H1 (cell line): ENCODE measurements at regions not wholly inside any gene's neighbourhood (a gene's known extent, or its start where the extent isn't known, plus 50 kb on each side); places are given as distances from the start of the nearest gene placed in this dataset.

Source experiments
- CTCF ChIA-PET: fragments of 300-600 bp; sonication (Branson Sonifier 250); formaldehyde crosslinking; loops from one replicate; lab custom pipeline; 2021; ENCODE audit not compliant: partially characterized antibody; lab: Charles Lee
- POLR2A ChIA-PET: fragments of 300-600 bp; sonication (Branson Sonifier 250); formaldehyde crosslinking; loops from one replicate; lab custom pipeline; 2021; ENCODE audit warnings: inconsistent platforms; ENCODE audit not compliant: partially characterized antibody; lab: Charles Lee
- DNase-seq, 2 experiments: peaks; one replicate each; pipeline versions ENCODE4 v3.0.0 to v3.0.0-alpha.2; 2010 to 2022; ENCODE audit warnings: low spot score in 2 of 2, low read depth in 1 of 2, mixed read lengths in 1 of 2
- FAIRE-seq: peaks from 2 replicates; lab custom pipeline; 2011; peaks lifted over from hg19 to GRCh38; lab: Jason Lieb, UNC
- H2AFZ ChIP-seq: 2 replicates; pipeline ENCODE4 v1.8.1; 2012; ENCODE audit warnings: low read length, inconsistent platforms
- H2AK5ac ChIP-seq: 2 replicates; pipeline ENCODE4 v1.6.1; 2013; ENCODE audit warnings: low read depth, low read length
- H2BK120ac ChIP-seq: replicated peaks from 2 replicates; pipeline ENCODE3; 2013; ENCODE audit warnings: low read depth, low read length, inconsistent platforms
- H2BK12ac ChIP-seq: 2 replicates; pipeline ENCODE4 v1.6.1; 2013; ENCODE audit warnings: low read depth, low read length
- H2BK15ac ChIP-seq: 2 replicates; pipeline ENCODE4 v1.6.1; 2013; ENCODE audit warnings: low read length
- H2BK20ac ChIP-seq: 2 replicates; pipeline ENCODE4 v1.6.1; 2013; ENCODE audit warnings: low read length
- H2BK5ac ChIP-seq: 2 replicates; pipeline ENCODE4 v1.6.1; 2013; ENCODE audit warnings: low read depth, low read length
- H3K14ac ChIP-seq: 2 replicates; pipeline ENCODE4 v1.6.1; 2013; ENCODE audit warnings: inconsistent platforms; ENCODE audit not compliant: insufficient read length
- H3K18ac ChIP-seq: 2 replicates; pipeline ENCODE4 v1.6.1; 2013; ENCODE audit warnings: low read length; ENCODE audit errors: extremely low read depth
- H3K23ac ChIP-seq: 2 replicates; pipeline ENCODE4 v1.6.1; 2013; ENCODE audit warnings: inconsistent platforms; ENCODE audit not compliant: insufficient read length
- H3K23me2 ChIP-seq: 2 replicates; pipeline ENCODE4 v1.6.1; 2013; ENCODE audit warnings: low read depth, low read length
- H3K27ac ChIP-seq: 2 replicates; pipeline ENCODE4 v1.6.1; 2011; ENCODE audit warnings: low read depth, low read length, inconsistent platforms
- H3K27me3 ChIP-seq, 4 experiments: replicated peaks in 1 of 4; 1 replicate in 1 of 4; 2 replicates in 3 of 4; pipeline versions ENCODE4 v1.6.1 to v1.8.1; 2011 to 2013; ENCODE audit warnings: low read length in 3 of 4, mild to moderate bottlenecking in 3 of 4, inconsistent platforms in 2 of 4, mixed read lengths in 2 of 4, moderate library complexity in 1 of 4; ENCODE audit not compliant: control insufficient read depth in 3 of 4, insufficient read depth in 3 of 4; ENCODE audit errors: extremely low read depth in 1 of 4
- H3K36me3 ChIP-seq, 4 experiments: 2 replicates each; pipeline versions ENCODE4 v1.6.1 to v1.8.1; 2011 to 2013; ENCODE audit warnings: mild to moderate bottlenecking in 4 of 4, low read length in 3 of 4, moderate library complexity in 2 of 4, control low read depth in 1 of 4, inconsistent platforms in 1 of 4; ENCODE audit not compliant: insufficient read depth in 4 of 4, control insufficient read depth in 2 of 4
- H3K4ac ChIP-seq: replicated peaks from 2 replicates; pipeline ENCODE3; 2013; ENCODE audit warnings: low read length, low read depth, mixed read lengths, inconsistent platforms; ENCODE audit not compliant: insufficient read length
- H3K4me1 ChIP-seq, 4 experiments: replicated peaks in 1 of 4; 1 replicate in 1 of 4; 2 replicates in 3 of 4; pipeline versions ENCODE4 v1.6.1 to v1.8.1; 2011 to 2013; ENCODE audit warnings: low read length in 3 of 4, inconsistent platforms in 2 of 4, mixed read lengths in 1 of 4; ENCODE audit not compliant: insufficient read depth in 4 of 4, control insufficient read depth in 3 of 4
- H3K4me2 ChIP-seq, 2 experiments: 2 replicates each; pipeline versions ENCODE4 v1.6.1 to v1.8.1; 2011 to 2013; ENCODE audit warnings: low read depth in 2 of 2, low read length in 2 of 2, control low read depth in 1 of 2, inconsistent platforms in 1 of 2, mild to moderate bottlenecking in 1 of 2; ENCODE audit not compliant: insufficient read depth in 1 of 2
- H3K4me3 ChIP-seq, 4 experiments: fragments of 200-600, 300-600 bp in 1 of 4; sonication (generic), shearing (Covaris generic), sonication (Bioruptor Twin) in 1 of 4; 2 replicates each; pipeline versions ENCODE4 v1.5.1 to v1.8.1; 2011 to 2016; ENCODE audit warnings: low read length in 4 of 4, low read depth in 3 of 4, control low read depth in 2 of 4, inconsistent platforms in 2 of 4, mild to moderate bottlenecking in 2 of 4, mixed read lengths in 1 of 4, moderate library complexity in 1 of 4; ENCODE audit not compliant: insufficient read depth in 2 of 4; ENCODE audit errors: extremely low read depth in 1 of 4
- H3K56ac ChIP-seq: replicated peaks from 2 replicates; pipeline ENCODE3; 2013; ENCODE audit warnings: low read depth, mild to moderate bottlenecking, mixed read lengths, low read length, inconsistent platforms; ENCODE audit not compliant: insufficient read length
- H3K79me1 ChIP-seq: 2 replicates; pipeline ENCODE4 v1.6.1; 2013; ENCODE audit warnings: low read depth, low read length, control low read depth
- H3K79me2 ChIP-seq, 2 experiments: 2 replicates each; pipeline versions ENCODE4 v1.6.1 to v1.8.1; 2012 to 2013; ENCODE audit warnings: low read length in 2 of 2, mild to moderate bottlenecking in 2 of 2, inconsistent platforms in 1 of 2; ENCODE audit not compliant: insufficient read depth in 2 of 2, control insufficient read depth in 1 of 2
- H3K9ac ChIP-seq, 4 experiments: replicated peaks in 1 of 4; 1 replicate in 1 of 4; 2 replicates in 3 of 4; pipeline versions ENCODE4 v1.6.1 to v1.8.1; 2011 to 2013; ENCODE audit warnings: low read depth in 3 of 4, low read length in 3 of 4, control low read depth in 2 of 4, mild to moderate bottlenecking in 2 of 4, moderate library complexity in 2 of 4, inconsistent platforms in 1 of 4; ENCODE audit errors: extremely low read depth in 1 of 4
- H3K9me3 ChIP-seq, 2 experiments: 2 replicates each; pipeline versions ENCODE4 v1.6.1 to v1.8.1; 2012 to 2013; ENCODE audit warnings: mild to moderate bottlenecking in 2 of 2, moderate library complexity in 2 of 2, control low read depth in 1 of 2, inconsistent platforms in 1 of 2, low read depth in 1 of 2, low read length in 1 of 2, mixed read lengths in 1 of 2; ENCODE audit not compliant: insufficient read depth in 2 of 2
- H4K20me1 ChIP-seq, 2 experiments: replicated peaks in 1 of 2; 2 replicates each; pipeline versions ENCODE3 to v1.8.1; 2011 to 2013; ENCODE audit warnings: inconsistent platforms in 2 of 2, low read length in 2 of 2, mild to moderate bottlenecking in 1 of 2; ENCODE audit not compliant: insufficient read depth in 2 of 2, control insufficient read depth in 1 of 2
- H4K5ac ChIP-seq: 2 replicates; pipeline ENCODE4 v1.6.1; 2013; ENCODE audit warnings: low read length, low read depth, mixed read lengths, inconsistent platforms; ENCODE audit not compliant: insufficient read length
- H4K8ac ChIP-seq: 2 replicates; pipeline ENCODE4 v1.8.0; 2013; ENCODE audit warnings: mild to moderate bottlenecking, moderate library complexity, low read length, inconsistent platforms; ENCODE audit not compliant: insufficient read depth; ENCODE audit errors: extremely low read depth
- H4K91ac ChIP-seq: replicated peaks from 2 replicates; pipeline ENCODE3; 2013; ENCODE audit warnings: low read length, mixed read lengths, inconsistent platforms; ENCODE audit not compliant: insufficient read length
- ATF3 ChIP-seq: IDR thresholded peaks from 2 replicates; pipeline ENCODE4 v1.6.1; 2011; ENCODE audit warnings: low read depth, mild to moderate bottlenecking, low read length; ENCODE audit not compliant: insufficient read depth
- BRCA1 ChIP-seq: IDR thresholded peaks from 2 replicates; pipeline ENCODE4 v1.6.1; 2012; ENCODE audit warnings: low read depth, low read length, improper control_type of control experiment
- CBX8 ChIP-seq: fragments of 300-800, 300-1000 bp; sonication (generic); IDR thresholded peaks from 2 replicates; pipeline ENCODE4 v1.7.1; 2016; ENCODE audit warnings: low read depth, low read length, borderline replicate concordance
- CREB1 ChIP-seq: IDR thresholded peaks from 2 replicates; pipeline ENCODE4 v1.6.1; 2012; ENCODE audit warnings: inconsistent platforms
- E2F6 ChIP-seq: IDR thresholded peaks from 2 replicates; pipeline ENCODE4 v1.6.1; 2012; ENCODE audit warnings: inconsistent platforms
- EZH2 ChIP-seq: fragments of 200-600 bp; sonication (generic); IDR thresholded peaks from 2 replicates; pipeline ENCODE4 v1.7.1; 2012; ENCODE audit warnings: low read depth, mild to moderate bottlenecking, moderate library complexity, low read length, inconsistent platforms; ENCODE audit not compliant: severe bottlenecking
- JUND ChIP-seq: IDR thresholded peaks from 2 replicates; pipeline ENCODE4 v1.6.1; 2011; ENCODE audit warnings: mild to moderate bottlenecking, improper control_type of control experiment, low read length
- MAX ChIP-seq: IDR thresholded peaks from 2 replicates; pipeline ENCODE4 v1.6.1; 2012; ENCODE audit warnings: inconsistent platforms
- PHF8 ChIP-seq: fragments of 200-600 bp; sonication (generic); conservative IDR thresholded peaks from 2 replicates; pipeline ENCODE4 v1.7.1; 2012; ENCODE audit warnings: low read depth, mild to moderate bottlenecking, inconsistent platforms, low read length, moderate library complexity
- POU5F1 ChIP-seq: IDR thresholded peaks from 2 replicates; pipeline ENCODE4 v1.6.1; 2011; ENCODE audit warnings: low read depth, mild to moderate bottlenecking, low read length, moderate library complexity
- SP1 ChIP-seq: IDR thresholded peaks from 2 replicates; pipeline ENCODE4 v1.6.1; 2011; ENCODE audit warnings: low read depth, low read length
- SP2 ChIP-seq: IDR thresholded peaks from 2 replicates; pipeline ENCODE4 v1.6.1; 2012; ENCODE audit warnings: mild to moderate bottlenecking, low read length, inconsistent platforms
- SP4 ChIP-seq: IDR thresholded peaks from 2 replicates; pipeline ENCODE4 v1.6.1; 2012; ENCODE audit warnings: low read length, inconsistent platforms
- TAF1 ChIP-seq: IDR thresholded peaks from 2 replicates; pipeline ENCODE4 v1.6.1; 2011; ENCODE audit warnings: mild to moderate bottlenecking, low read depth, low read length
- TCF12 ChIP-seq: IDR thresholded peaks from 2 replicates; pipeline ENCODE4 v1.6.1; 2011; ENCODE audit warnings: low read depth, mild to moderate bottlenecking, low read length
- WGBS, 2 experiments: shearing (Covaris generic) in 1 of 2; methylation state at CpG; one replicate each; pipeline versions ENCODE4 v1.1.6 to v1.1.7; 2013 to 2015; ENCODE audit warnings: low lambda C conversion rate in 2 of 2, mixed read lengths in 2 of 2, inconsistent platforms in 1 of 2, low coverage in 1 of 2, missing lambda C conversion rate in 1 of 2; ENCODE audit not compliant: insufficient replicate concordance in 2 of 2, insufficient coverage in 1 of 2, insufficient read length in 1 of 2; ENCODE audit errors: extremely low coverage in 1 of 2, missing lambda C conversion rate in 1 of 2; 5-methylcytosine and 5-hydroxymethylcytosine counted together

GRCh38 chr10:53434413-53434812 lies 661.8 kb upstream of the MBL2 start:
- no peak overlapping the region for H3K4me2 ChIP-seq
- H4K91ac ChIP-seq: no peak overlapping the region
- no peaks in the 10 kb centered on the region for H3K79me1 ChIP-seq
- H2BK120ac ChIP-seq: no peak overlapping the region
- 78% methylated on average over 3 of the region's 4 CpGs; no CpG with 5 or more reads in 1 of the 2 experiments for WGBS, 2 experiments
- H3K23ac ChIP-seq: no peak overlapping the region
- H3K36me3 ChIP-seq: no peaks in the 10 kb centered on the region
- no peak overlapping the region for H2BK12ac ChIP-seq
- DNase-seq (no peak), FAIRE-seq (no peak)
- no peaks in the 10 kb centered on the region; the same call in 1 of the 2 replicates for H3K23me2 ChIP-seq
- H3K27me3 ChIP-seq: no peaks in the 10 kb centered on the region
- H3K14ac ChIP-seq: no peak overlapping the region
- no peak overlapping the region for H2BK5ac ChIP-seq
- H3K4me3 ChIP-seq: no peak overlapping the region
- H4K20me1 ChIP-seq: no peaks in the 10 kb centered on the region
- POLR2A ChIA-PET: interaction anchor here (1.1 kb wide), 1 partner anchor 45 kb away, joined by 4 read pairs; no protein-coding TSS in a partner anchor
- CTCF ChIA-PET: interaction anchor here (1.5 kb wide), 1 partner anchor 45 kb away, joined by 3 read pairs; no protein-coding TSS in a partner anchor
- H3K4ac ChIP-seq: no peak overlapping the region
- no peak overlapping the region for H3K9ac ChIP-seq
- H2BK20ac ChIP-seq: no peak overlapping the region
- no peak overlapping the region for H4K5ac ChIP-seq
- H3K9me3 ChIP-seq: no peaks in the 10 kb centered on the region
- no peak overlapping the region for H2AFZ ChIP-seq
- H3K4me1 ChIP-seq: no peaks in the 10 kb centered on the region
- no peak overlapping the region for H3K18ac ChIP-seq
- H4K8ac ChIP-seq: no peak overlapping the region
- H3K79me2 ChIP-seq: no peaks in the 10 kb centered on the region
- H3K27ac ChIP-seq: no peak overlapping the region
- no peak overlapping the region for H3K56ac ChIP-seq
- H2BK15ac ChIP-seq: no peak overlapping the region
- no peak overlapping the region for H2AK5ac ChIP-seq
- TF ChIP-seq SP2 (no peak), CBX8 (no peak), SP1 (no peak), CREB1 (no peak), JUND (no peak), BRCA1 (no peak), TAF1 (no peak), MAX (no peak), E2F6 (no peak), ATF3 (no peak), EZH2 (no peak), TCF12 (no peak), POU5F1 (no peak), PHF8 (no peak), SP4 (no peak)
